SK-N-MC (cell line): ENCODE measurements at regions not wholly inside any gene's neighbourhood (a gene's known extent, or its start where the extent isn't known, plus 50 kb on each side); places are given as distances from the start of the nearest gene placed in this dataset.

Source experiments
- EZH2 ChIP-seq: fragments of 200-600 bp; sonication (generic); IDR thresholded peaks from one replicate; pipeline ENCODE4 v1.6.1; 2017; ENCODE audit warnings: antibody characterized with exemption
- POLR2AphosphoS5 ChIP-seq: IDR thresholded peaks from 2 replicates; pipeline ENCODE4 v1.6.1; 2012; ENCODE audit warnings: mild to moderate bottlenecking, low read depth, low read length, borderline replicate concordance

GRCh38 chr7:81268551-81268950 is 349.7 kb upstream of the SEMA3C start:
- TF ChIP-seq EZH2 (no peak), POLR2AphosphoS5 (no peak)
